Gastrocnemius medialis (tissue), 4 donors: ENCODE measurements at regions not wholly inside any gene's neighbourhood (a gene's known extent, or its start where the extent isn't known, plus 50 kb on each side); places are given as distances from the start of the nearest gene placed in this dataset.

ENCODE experiments used
- CTCF ChIP-seq, 5 experiments: fragments of 450-650 bp in 3 of 5; fragments of 200-600 bp in 2 of 5; sonication (generic) in 2 of 5; IDR thresholded peaks in 4 of 5; conservative IDR thresholded peaks in 1 of 5; 1 replicate in 4 of 5; 2 replicates in 1 of 5; pipeline ENCODE4 v1.5.1; 2016 to 2019; ENCODE audit warnings: antibody characterized with exemption in 5 of 5, mild to moderate bottlenecking in 3 of 5, moderate library complexity in 3 of 5
- POLR2A ChIP-seq, 2 donors: fragments of 450-650 bp; IDR thresholded peaks; one replicate each; pipeline ENCODE4 v1.6.1; 2017; ENCODE audit warnings: antibody characterized with exemption in 2 of 2, mild to moderate bottlenecking in 2 of 2, moderate library complexity in 2 of 2

GRCh38 chr11:8775734-8776133, 93.1 kb downstream of the RPL27A start:
- TF ChIP-seq CTCF (IDR thresholded peaks at IDR 0.05 in 4 of 5, conservative IDR thresholded peaks at IDR 0.05 in 1 of 5) (no peak), POLR2A (IDR thresholded peaks at IDR 0.05) (no peak)
